ENCODE measurements at regions not wholly inside any gene's neighbourhood (a gene's known extent, or its start where the extent isn't known, plus 50 kb on each side); places are given as distances from the start of the nearest gene placed in this dataset.

DNA sequence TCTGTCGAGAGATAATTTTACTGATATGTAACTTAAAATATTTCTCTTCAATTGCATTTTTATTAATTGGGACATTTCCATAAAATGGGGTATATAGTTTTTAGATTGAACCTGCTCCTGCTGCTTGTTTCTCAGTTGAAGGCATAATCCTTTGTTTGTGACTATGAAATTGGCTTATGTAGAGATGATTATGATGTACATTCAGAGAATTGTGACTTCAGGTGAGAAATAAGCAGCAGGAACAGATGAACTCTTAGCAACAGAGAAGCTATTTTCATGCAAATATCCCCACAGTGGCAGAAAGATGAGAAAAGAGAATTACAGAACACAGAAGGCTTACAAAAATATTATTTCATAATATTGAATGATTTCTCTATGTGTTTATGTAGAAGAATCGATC, 1499.5 kb upstream of the ADGRL3 start:
- no peak for TF ChIP-seq CTCF (IDR thresholded peaks at IDR 0.05; ENCODE audit: insufficient read depth, low read depth, low read length)
- no peak for TF ChIP-seq EZH2 (IDR thresholded peaks at IDR 0.05; ENCODE audit: insufficient read depth, low read length)

Data from astrocyte (in vitro differentiated cells and primary cell).